Mesodermal cell (in vitro differentiated cells): ENCODE measurements at regions not wholly inside any gene's neighbourhood (a gene's known extent, or its start where the extent isn't known, plus 50 kb on each side); places are given as distances from the start of the nearest gene placed in this dataset.
"Not testable (repeated sequence)": the region's sequence is repeated elsewhere in the genome, so short reads cannot be mapped to it uniquely, and the experiment has no call there.

Experiments
- H3K27ac ChIP-seq: 2 replicates; pipeline ENCODE4 v1.7.0; 2013; ENCODE audit warnings: mild to moderate bottlenecking, low read depth, low read length, moderate library complexity; ENCODE audit not compliant: severe bottlenecking
- H3K36me3 ChIP-seq: 2 replicates; pipeline ENCODE4 v1.7.1; 2013; ENCODE audit warnings: mild to moderate bottlenecking, low read length, moderate library complexity; ENCODE audit not compliant: control insufficient read depth, insufficient read depth
- H3K4me1 ChIP-seq: one replicate; pipeline ENCODE4 v1.7.1; 2013; ENCODE audit warnings: mild to moderate bottlenecking, low read length; ENCODE audit not compliant: insufficient read depth, control insufficient read depth, poor library complexity, severe bottlenecking
- H3K4me3 ChIP-seq: 2 replicates; pipeline ENCODE4 v1.7.0; 2013; ENCODE audit warnings: low read length, control low read depth, mild to moderate bottlenecking; ENCODE audit not compliant: insufficient read depth, poor library complexity, severe bottlenecking; ENCODE audit errors: extremely low read depth
- H3K9me3 ChIP-seq: 2 replicates; pipeline ENCODE4 v1.7.1; 2013; ENCODE audit warnings: mild to moderate bottlenecking, low read length, moderate library complexity; ENCODE audit not compliant: control insufficient read depth
- WGBS, 2 experiments: methylation state at CpG; one replicate each; pipeline ENCODE4 v1.1.5; 2013; ENCODE audit warnings: missing lambda C conversion rate in 2 of 2; ENCODE audit not compliant: insufficient coverage in 2 of 2; 5-methylcytosine and 5-hydroxymethylcytosine counted together

DNA sequence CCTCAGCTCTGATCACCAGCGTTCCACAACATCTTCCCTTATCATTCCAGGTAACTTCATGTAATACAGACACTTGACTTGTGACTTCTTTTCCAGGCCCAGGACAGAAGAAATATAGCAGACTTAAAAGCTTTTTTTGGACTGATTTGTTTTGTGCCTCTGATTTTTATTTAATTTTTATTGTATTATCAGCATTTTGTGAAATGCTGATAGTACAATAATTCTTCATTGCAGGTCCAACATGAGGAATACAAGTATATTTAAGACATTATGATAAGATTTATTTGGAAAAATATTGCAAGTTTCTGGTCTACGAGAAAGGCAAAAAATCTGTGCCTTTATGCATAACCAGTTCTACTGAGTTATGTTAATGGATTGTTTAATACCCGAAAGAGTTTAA lies 94.5 kb upstream of the THUMPD2 start:
- Histone ChIP-seq H3K27ac (no peak overlapping the region), H3K4me1 (peaks cover 6% of the 10 kb centered on the region), H3K4me3 (no peak overlapping the region), H3K9me3 (no peaks in the 10 kb centered on the region), H3K36me3 (no peaks in the 10 kb centered on the region)
- WGBS, 2 experiments = 80 to 100% methylated on average over 1 to 2 of the region's 3 CpGs

DNA sequence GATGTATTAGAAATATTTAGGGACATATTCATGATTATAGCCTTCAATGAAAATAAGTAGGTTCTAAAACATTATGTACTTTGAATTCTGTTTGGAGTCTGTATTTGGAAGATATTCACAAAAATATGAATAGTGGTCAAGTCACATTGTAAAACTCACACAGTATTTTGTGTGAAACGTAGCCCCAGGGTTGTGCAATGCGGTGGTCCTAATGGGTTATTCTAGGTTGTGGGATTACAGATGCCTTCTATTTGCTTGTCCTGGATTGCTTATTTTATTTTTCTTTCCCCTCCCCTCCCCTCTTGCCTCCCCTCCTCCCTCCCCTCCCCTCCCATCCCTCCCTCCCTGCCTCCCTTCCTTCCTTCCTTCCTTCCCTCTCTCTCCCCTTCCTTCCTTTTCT lies 93.7 kb upstream of the THUMPD2 start:
- Histone ChIP-seq H3K27ac (no peak overlapping the region), H3K4me1 (peaks cover 6% of the 10 kb centered on the region), H3K36me3 (no peaks in the 10 kb centered on the region), H3K4me3 (no peak overlapping the region), H3K9me3 (no peaks in the 10 kb centered on the region)
- no CpG with 5 or more reads among the region's 2 CpGs for WGBS, 2 experiments

DNA sequence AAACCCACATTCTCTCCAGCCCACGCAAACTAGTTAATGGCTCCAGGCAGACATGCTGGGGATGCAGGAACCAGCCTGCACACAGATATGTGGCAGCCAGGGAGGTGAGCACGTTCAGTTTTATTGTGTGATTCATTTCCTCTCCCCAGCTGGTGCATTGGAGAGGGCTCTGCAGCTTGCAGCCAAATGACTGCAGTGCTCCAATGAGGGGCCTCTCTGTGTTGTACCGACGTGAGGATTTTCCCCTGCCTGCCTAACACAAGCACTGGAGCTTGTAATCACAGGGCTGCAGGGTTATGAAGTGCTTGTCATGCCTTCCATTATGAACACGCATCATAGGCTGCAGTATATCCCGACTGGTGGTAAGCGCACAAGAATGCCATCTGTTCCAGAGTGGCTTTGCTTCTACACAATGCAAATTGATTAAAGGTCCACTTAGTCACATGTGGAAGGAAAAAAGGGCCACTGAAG lies 92.3 kb upstream of the THUMPD2 start:
- 73 to 86% methylated on average over 6 to 7 of the region's 7 CpGs for WGBS, 2 experiments

DNA sequence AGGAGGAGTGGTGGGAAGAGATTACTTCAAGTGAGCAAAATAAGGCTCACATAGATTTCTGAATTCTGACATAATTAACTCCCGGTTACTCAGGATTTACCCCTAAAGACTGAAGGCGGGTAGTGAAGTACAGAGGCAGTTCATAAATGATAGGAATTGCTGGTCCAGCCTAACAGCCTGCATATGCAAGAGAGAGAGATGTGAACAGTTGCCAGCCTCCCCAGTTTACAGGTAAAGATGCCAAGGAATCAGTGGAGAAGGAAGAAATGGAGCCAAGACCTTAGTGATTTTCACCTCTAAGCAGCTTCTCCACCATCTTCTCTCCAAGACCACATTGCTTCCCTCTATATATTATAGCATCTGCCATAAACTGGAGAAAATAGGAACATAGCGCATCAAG lies 91.8 kb upstream of the THUMPD2 start:
- H3K27ac ChIP-seq = no peak overlapping the region
- 80 to 100% methylated on average over 1 to 3 of the region's 3 CpGs for WGBS, 2 experiments

More for the DNA sequence above, 92.3 kb upstream of the THUMPD2 start:
- no peak overlapping the region for H3K27ac ChIP-seq
- peaks cover 6% of the 10 kb centered on the region for H3K4me1 ChIP-seq
- no peaks in the 10 kb centered on the region for H3K9me3 ChIP-seq
- no peaks in the 10 kb centered on the region for H3K36me3 ChIP-seq
- no peak overlapping the region for H3K4me3 ChIP-seq

GRCh38 chr2:39867268-39867667 lies 88.2 kb upstream of the THUMPD2 start:
- H3K4me3 ChIP-seq = no peak overlapping the region
- H3K27ac ChIP-seq = no peak overlapping the region
- WGBS, 2 experiments = 88 to 95% methylated on average over 3 to 4 of the region's 5 CpGs
- peaks cover 6% of the 10 kb centered on the region for H3K4me1 ChIP-seq
- no peaks in the 10 kb centered on the region for H3K36me3 ChIP-seq
- H3K9me3 ChIP-seq = peaks cover 3% of the 10 kb centered on the region

More for the DNA sequence above, 91.8 kb upstream of the THUMPD2 start:
- Histone ChIP-seq H3K36me3 (no peaks in the 10 kb centered on the region), H3K4me3 (no peak overlapping the region), H3K9me3 (no peaks in the 10 kb centered on the region), H3K4me1 (peaks cover 6% of the 10 kb centered on the region)

DNA sequence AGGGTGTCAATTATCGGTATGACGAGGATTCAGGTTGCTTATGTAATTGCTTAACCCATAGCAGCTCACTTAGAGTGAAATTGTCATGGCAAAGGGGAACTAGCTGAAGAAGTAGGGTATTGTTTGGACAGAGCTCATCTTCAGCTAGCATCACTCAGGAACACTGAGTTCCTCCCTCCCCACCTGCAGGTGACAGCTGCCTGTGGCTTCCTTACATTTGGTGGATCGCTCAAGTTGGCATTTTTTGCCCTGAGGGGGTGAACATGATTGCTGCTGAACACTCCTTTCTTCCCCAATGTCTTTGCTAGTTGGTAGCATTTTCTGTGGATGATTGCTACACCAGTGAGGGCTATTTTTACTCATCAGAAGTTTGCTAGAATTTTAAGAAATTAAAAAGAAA lies 86.7 kb upstream of the THUMPD2 start:
- Histone ChIP-seq H3K4me1 (peaks cover 2% of the 10 kb centered on the region), H3K9me3 (peaks cover 3% of the 10 kb centered on the region), H3K36me3 (no peaks in the 10 kb centered on the region), H3K4me3 (no peak overlapping the region), H3K27ac (no peak overlapping the region)
- 80 to 100% methylated on average over 1 to 2 of the region's 3 CpGs for WGBS, 2 experiments

GRCh38 chr2:39863672-39864071 lies 84.6 kb upstream of the THUMPD2 start:
- not testable (repeated sequence) for H3K4me3 ChIP-seq, H3K36me3 ChIP-seq, H3K9me3 ChIP-seq, H3K27ac ChIP-seq, H3K4me1 ChIP-seq
- 100% methylated on average over 1 of the region's 1 CpG; no CpG with 5 or more reads in 1 of the 2 experiments for WGBS, 2 experiments

GRCh38 chr2:39860538-39860937 lies 81.5 kb upstream of the THUMPD2 start:
- Histone ChIP-seq H3K9me3 (peaks cover 3% of the 10 kb centered on the region), H3K27ac (no peak overlapping the region), H3K4me3 (no peak overlapping the region), H3K4me1 (no peaks in the 10 kb centered on the region), H3K36me3 (no peaks in the 10 kb centered on the region)
- WGBS, 2 experiments = no CpG with 5 or more reads among the region's 3 CpGs

DNA sequence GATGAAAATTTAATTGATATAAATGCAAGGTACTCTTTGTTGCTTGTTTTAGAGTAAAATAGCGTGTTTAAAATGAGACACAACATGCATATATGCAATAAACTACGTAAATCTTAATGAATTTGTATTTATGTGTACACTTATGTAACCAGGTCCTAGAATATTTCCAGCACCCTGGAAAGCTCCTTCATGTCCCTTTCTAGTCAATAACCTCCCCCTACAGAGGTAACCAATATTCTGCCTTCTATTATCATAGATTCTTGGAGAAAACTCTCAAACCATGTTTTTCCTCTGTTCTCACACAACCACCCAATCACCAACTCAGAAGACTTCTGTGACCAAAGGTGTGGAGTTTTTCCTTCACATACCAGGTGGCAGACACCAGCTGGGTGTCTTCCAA lies 79.6 kb upstream of the THUMPD2 start:
- H3K4me1 ChIP-seq = no peaks in the 10 kb centered on the region
- WGBS, 2 experiments = no CpG with 5 or more reads among the region's 2 CpGs

GRCh38 chr2:39855856-39856255 lies 76.8 kb upstream of the THUMPD2 start:
- no peaks in the 10 kb centered on the region for H3K9me3 ChIP-seq
- WGBS, 2 experiments = 100% methylated on average over 1 of the region's 3 CpGs; no CpG with 5 or more reads in 1 of the 2 experiments

More for the DNA sequence above, 79.6 kb upstream of the THUMPD2 start:
- no peak overlapping the region for H3K27ac ChIP-seq
- no peaks in the 10 kb centered on the region for H3K9me3 ChIP-seq
- no peaks in the 10 kb centered on the region for H3K36me3 ChIP-seq
- no peak overlapping the region for H3K4me3 ChIP-seq

DNA sequence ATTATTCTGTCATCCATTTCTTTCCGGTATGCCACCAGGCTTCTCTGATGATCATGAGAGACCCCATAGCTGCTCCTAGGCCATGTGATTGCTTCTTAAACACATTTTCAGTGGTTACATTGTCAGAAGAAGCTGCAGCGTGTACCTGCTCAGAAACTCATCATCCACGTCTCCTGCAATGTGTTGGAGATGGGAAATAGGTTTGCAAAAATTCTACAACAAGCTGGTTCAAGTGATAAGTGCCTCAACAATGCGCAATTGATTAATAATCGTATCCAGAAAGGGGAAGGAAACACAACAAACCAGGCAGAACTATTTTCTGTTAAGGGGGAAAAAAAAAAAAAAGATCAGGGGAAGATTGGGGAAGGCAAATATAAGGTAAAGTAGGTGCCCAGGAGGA lies 75.7 kb upstream of the THUMPD2 start:
- 97 to 98% methylated on average over 3 to 5 of the region's 5 CpGs for WGBS, 2 experiments
- Histone ChIP-seq H3K36me3 (no peaks in the 10 kb centered on the region), H3K4me1 (no peaks in the 10 kb centered on the region), H3K27ac (no peak overlapping the region), H3K9me3 (no peaks in the 10 kb centered on the region), H3K4me3 (no peak overlapping the region)

More at GRCh38 chr2:39855856-39856255, 76.8 kb upstream of the THUMPD2 start:
- Histone ChIP-seq H3K4me1 (no peaks in the 10 kb centered on the region), H3K4me3 (no peak overlapping the region), H3K36me3 (no peaks in the 10 kb centered on the region), H3K27ac (no peak overlapping the region)
